GM12878 (cell line): ENCODE measurements at regions not wholly inside any gene's neighbourhood (a gene's known extent, or its start where the extent isn't known, plus 50 kb on each side); places are given as distances from the start of the nearest gene placed in this dataset.

Source experiments
- ATAC-seq: fragments of 200-7000 bp; cut with Tn5 transposase; 3 replicates; pipeline ENCODE4 v1.9.1; 2020; ENCODE audit warnings: mild to moderate bottlenecking, moderate library complexity
- BruUV-seq: library from RNA; stranded (reverse); fragments of 400-500 nt; replicated peaks from 2 replicates; lab custom pipeline; 2021; lab: Mats Ljungman, UMichigan
- CTCF ChIA-PET: fragments of 300-600 bp; sonication (Branson Sonifier 250); formaldehyde crosslinking; extraction: SDS; loops from one replicate; lab custom pipeline; 2021; ENCODE audit warnings: inconsistent platforms; lab: Yijun Ruan, JAX
- POLR2A ChIA-PET: fragments of 350-600 bp; formaldehyde crosslinking; extraction: SDS; loops from one replicate; lab custom pipeline; 2021; ENCODE audit warnings: inconsistent platforms; lab: Charles Lee
- RAD21 ChIA-PET: fragments of 300-600 bp; sonication (Branson Sonifier 250); formaldehyde crosslinking; loops from one replicate; lab custom pipeline; 2023; ENCODE audit warnings: antibody characterized with exemption; ENCODE audit not compliant: unreplicated experiment; lab: Charles Lee
- SMC1A ChIA-PET: fragments of 300-600 bp; sonication (Branson Sonifier 250); formaldehyde crosslinking; loops from one replicate; lab custom pipeline; 2023; ENCODE audit not compliant: unreplicated experiment, uncharacterized antibody; lab: Charles Lee
- DNase-seq: peaks from one replicate; pipeline ENCODE4 v3.0.0-alpha.2; 2011; ENCODE audit warnings: low read depth, low spot score
- FAIRE-seq: peaks from 3 replicates; lab custom pipeline; 2011; peaks lifted over from hg19 to GRCh38; lab: Jason Lieb, UNC
- H2AFZ ChIP-seq: 2 replicates; pipeline ENCODE4 v1.6.0; 2011; ENCODE audit warnings: low read depth, low read length, control low read depth; ENCODE audit not compliant: control insufficient read depth
- H3K27ac ChIP-seq: 2 replicates; pipeline ENCODE4 v1.5.1; 2011; ENCODE audit warnings: control low read depth; ENCODE audit not compliant: control insufficient read depth, insufficient read depth
- H3K27me3 ChIP-seq, 2 experiments: replicated peaks in 1 of 2; 2 replicates each; pipeline versions ENCODE4 v1.6.0 to v1.6.1; 2011; ENCODE audit warnings: low read length in 1 of 2; ENCODE audit not compliant: control insufficient read depth in 2 of 2, insufficient read depth in 2 of 2
- H3K36me3 ChIP-seq, 2 experiments: 2 replicates each; pipeline ENCODE4 v1.5.1; 2011; ENCODE audit warnings: low read length in 1 of 2; ENCODE audit not compliant: control insufficient read depth in 2 of 2, insufficient read depth in 2 of 2
- H3K4me1 ChIP-seq: 2 replicates; pipeline ENCODE4 v1.6.1; 2011; ENCODE audit warnings: mild to moderate bottlenecking, low read length, moderate library complexity, mixed read lengths; ENCODE audit not compliant: control insufficient read depth, insufficient read depth
- H3K4me2 ChIP-seq: 2 replicates; pipeline ENCODE4 v1.6.0; 2011; ENCODE audit warnings: control low read depth; ENCODE audit not compliant: control insufficient read depth, insufficient read depth
- H3K4me3 ChIP-seq: fragments of 200-600 bp; sonication (generic); 2 replicates; pipeline ENCODE4 v1.5.1; 2016
- H3K79me2 ChIP-seq: 2 replicates; pipeline ENCODE4 v1.6.0; 2011; ENCODE audit warnings: low read length; ENCODE audit not compliant: control insufficient read depth, insufficient read depth
- H3K9ac ChIP-seq: 2 replicates; pipeline ENCODE4 v1.8.0; 2011; ENCODE audit warnings: low read length, control low read depth, mixed read lengths; ENCODE audit not compliant: control insufficient read depth, insufficient read depth
- H3K9me3 ChIP-seq: replicated peaks from 3 replicates; pipeline ENCODE4 v1.5.1; 2011; ENCODE audit warnings: mild to moderate bottlenecking, low read length; ENCODE audit not compliant: control insufficient read depth, insufficient read depth
- H4K20me1 ChIP-seq: 2 replicates; pipeline ENCODE4 v1.6.0; 2011; ENCODE audit not compliant: control insufficient read depth, insufficient read depth
- ATF3 ChIP-seq: IDR thresholded peaks from 2 replicates; pipeline ENCODE4 v1.6.1; 2011; ENCODE audit warnings: low read depth, mild to moderate bottlenecking, low read length, moderate library complexity, borderline replicate concordance; ENCODE audit errors: extremely low read depth
- CBX5 ChIP-seq: sonication (generic); IDR thresholded peaks from 2 replicates; pipeline ENCODE4 v1.6.1; 2016; ENCODE audit warnings: low read depth, moderate library complexity, mild to moderate bottlenecking, inconsistent platforms
- MYB ChIP-seq: fragments of 150-350 bp; IDR thresholded peaks from 2 replicates; pipeline ENCODE4 v1.6.1; 2014; ENCODE audit warnings: mild to moderate bottlenecking, low read depth, low read length, borderline replicate concordance
- NFXL1 ChIP-seq: fragments of 450-650 bp; IDR thresholded peaks from 2 replicates; pipeline ENCODE4 v1.6.1; 2017; ENCODE audit warnings: antibody characterized with exemption, mild to moderate bottlenecking, borderline replicate concordance
- NR2F1 ChIP-seq: fragments of 450-650 bp; conservative IDR thresholded peaks from 2 replicates; pipeline ENCODE4 v1.6.1; 2017; ENCODE audit warnings: mild to moderate bottlenecking
- SP1 ChIP-seq: IDR thresholded peaks from one replicate; pipeline ENCODE4 v1.6.1; 2011; ENCODE audit warnings: low read depth, low read length
- SRF ChIP-seq, 2 experiments: IDR thresholded peaks; 2 replicates each; pipeline ENCODE4 v1.6.1; 2011; ENCODE audit warnings: low read depth in 2 of 2, low read length in 2 of 2, mild to moderate bottlenecking in 1 of 2, moderate library complexity in 1 of 2
- WRNIP1 ChIP-seq: IDR thresholded peaks from 2 replicates; pipeline ENCODE4 v1.6.1; 2011; ENCODE audit warnings: low read depth, low read length, improper control_type of control experiment, borderline replicate concordance
- ZBTB40 ChIP-seq: fragments of 450-650 bp; IDR thresholded peaks from 2 replicates; pipeline ENCODE4 v1.6.1; 2016; ENCODE audit warnings: mild to moderate bottlenecking, moderate library complexity, borderline replicate concordance
- ZNF622 ChIP-seq: fragments of 450-650 bp; IDR thresholded peaks from 2 replicates; pipeline ENCODE4 v1.6.1; 2017; ENCODE audit warnings: mild to moderate bottlenecking, inconsistent platforms
- WGBS: methylation state at CpG from one replicate; pipeline ENCODE4 v1.1.6; 2016; ENCODE audit warnings: low lambda C conversion rate; ENCODE audit not compliant: insufficient replicate concordance, insufficient coverage; ENCODE audit errors: missing lambda C conversion rate; 5-methylcytosine and 5-hydroxymethylcytosine counted together
- in situ Hi-C: fragments of 300-500 bp; cut with MboI; formaldehyde crosslinking; loops from 9 replicates; pipeline ENCODE4 v1.14.3; 2018; ENCODE audit warnings: mixed read lengths
- intact Hi-C: fragments of 100-400 bp; cut with micrococcal nuclease; formaldehyde crosslinking; loops from one replicate; pipeline ENCODE4 v1.14.2; 2022; ENCODE audit not compliant: unreplicated experiment
- TF ChIP-seq, protein P1 (sequence below): IDR thresholded peaks from 2 replicates; pipeline ENCODE4 v1.6.1; 2012; ENCODE audit warnings: low read depth, low read length, improper control_type of control experiment

DNA sequence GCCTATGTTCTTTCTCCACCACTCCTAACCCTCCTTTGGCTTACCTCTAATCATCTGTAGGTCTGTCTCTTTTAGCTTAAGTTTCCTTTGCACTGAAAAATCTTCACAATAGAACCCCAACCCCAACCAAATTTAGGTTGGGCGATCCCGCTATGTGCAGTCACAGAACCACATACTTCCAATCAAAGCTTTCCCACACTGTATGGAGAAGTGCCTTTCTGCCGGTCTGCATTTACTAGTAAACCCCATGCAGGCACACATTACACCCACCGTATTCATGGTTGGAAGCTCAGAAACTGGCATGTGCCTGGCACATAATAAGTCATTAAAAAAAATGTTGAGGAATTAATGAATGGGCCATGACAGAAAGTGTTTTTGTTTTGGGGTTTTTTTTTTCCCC lies 158.4 kb downstream of the KLF12 start:
- Histone ChIP-seq H2AFZ (no peak overlapping the region), H3K4me2 (no peak overlapping the region), H3K9me3 (peaks cover 11% of the 10 kb centered on the region), H4K20me1 (no peaks in the 10 kb centered on the region), H3K27ac (no peak overlapping the region), H3K9ac (no peak overlapping the region), H3K27me3 (no peaks in the 10 kb centered on the region), H3K79me2 (no peaks in the 10 kb centered on the region), H3K4me3 (no peak overlapping the region), H3K36me3 (no peaks in the 10 kb centered on the region), H3K4me1 (peaks cover 3% of the 10 kb centered on the region; the same call in 1 of the 2 replicates)
- in situ Hi-C loops: no loop called here
- intact Hi-C loops: no loop called here
- ChIA-PET CTCF (interaction anchor here (0.9 to 1.0 kb wide), 2 partner anchors 45 to 49 kb away, joined by 3 to 4 read pairs; no protein-coding TSS in a partner anchor), RAD21 (no interaction called here), POLR2A (no interaction called here), SMC1A (interaction anchor here (1.0 to 2.7 kb wide), 3 partner anchors 10 to 1567 kb away, joined by 3 to 6 read pairs (median 3); no protein-coding TSS in a partner anchor)
- DNase-seq (no peak), FAIRE-seq (no peak), ATAC-seq (no peak)
- TF ChIP-seq ATF3 (no peak), NR2F1 (no peak), NFXL1 (no peak), ZBTB40 (no peak), WRNIP1 (no peak), MYB (no peak), CBX5 (no peak), SRF (IDR thresholded peaks at IDR 0.05; ENCODE audit: low read depth in 2 of 2, low read length in 2 of 2) (no peak), SP1 (no peak), ZNF622 (no peak)
- TF ChIP-seq, protein P1, sequence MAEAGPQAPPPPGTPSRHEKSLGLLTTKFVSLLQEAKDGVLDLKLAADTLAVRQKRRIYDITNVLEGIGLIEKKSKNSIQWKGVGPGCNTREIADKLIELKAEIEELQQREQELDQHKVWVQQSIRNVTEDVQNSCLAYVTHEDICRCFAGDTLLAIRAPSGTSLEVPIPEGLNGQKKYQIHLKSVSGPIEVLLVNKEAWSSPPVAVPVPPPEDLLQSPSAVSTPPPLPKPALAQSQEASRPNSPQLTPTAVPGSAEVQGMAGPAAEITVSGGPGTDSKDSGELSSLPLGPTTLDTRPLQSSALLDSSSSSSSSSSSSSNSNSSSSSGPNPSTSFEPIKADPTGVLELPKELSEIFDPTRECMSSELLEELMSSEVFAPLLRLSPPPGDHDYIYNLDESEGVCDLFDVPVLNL: no peak
- BruUV-seq: no TSS peak
- 81% methylated on average over 4 of the region's 4 CpGs for WGBS
